Fibroblast of lung (primary cell): ENCODE measurements at regions not wholly inside any gene's neighbourhood (a gene's known extent, or its start where the extent isn't known, plus 50 kb on each side); places are given as distances from the start of the nearest gene placed in this dataset.

Experiments
- CTCF ChIP-seq, 2 donors: IDR thresholded peaks in 1 of 2; conservative IDR thresholded peaks in 1 of 2; 1 replicate in 1 of 2; 2 replicates in 1 of 2; pipeline ENCODE4 v1.5.1; 2011 to 2012; ENCODE audit warnings: low read length in 2 of 2, control low read depth in 1 of 2, inconsistent platforms in 1 of 2, low read depth in 1 of 2, mild to moderate bottlenecking in 1 of 2
- EZH2 ChIP-seq: IDR thresholded peaks from 2 replicates; pipeline ENCODE4 v1.5.1; 2012; ENCODE audit warnings: low read length, control low read depth, mild to moderate bottlenecking; ENCODE audit errors: missing control alignments

- TF ChIP-seq EZH2 (no peak), CTCF (conservative IDR thresholded peaks at IDR 0.05 in 1 of 2, IDR thresholded peaks at IDR 0.05 in 1 of 2; ENCODE audit: low read depth in 1 of 2, low read length in 2 of 2) (no peak)
These were observed 94.7 kb upstream of the FERD3L start for GRCh38 chr7:19239951-19240350.
